ENCODE measurements at regions not wholly inside any gene's neighbourhood (a gene's known extent, or its start where the extent isn't known, plus 50 kb on each side); places are given as distances from the start of the nearest gene placed in this dataset.
"Not testable (repeated sequence)": the region's sequence is repeated elsewhere in the genome, so short reads cannot be mapped to it uniquely, and the experiment has no call there.

DNA sequence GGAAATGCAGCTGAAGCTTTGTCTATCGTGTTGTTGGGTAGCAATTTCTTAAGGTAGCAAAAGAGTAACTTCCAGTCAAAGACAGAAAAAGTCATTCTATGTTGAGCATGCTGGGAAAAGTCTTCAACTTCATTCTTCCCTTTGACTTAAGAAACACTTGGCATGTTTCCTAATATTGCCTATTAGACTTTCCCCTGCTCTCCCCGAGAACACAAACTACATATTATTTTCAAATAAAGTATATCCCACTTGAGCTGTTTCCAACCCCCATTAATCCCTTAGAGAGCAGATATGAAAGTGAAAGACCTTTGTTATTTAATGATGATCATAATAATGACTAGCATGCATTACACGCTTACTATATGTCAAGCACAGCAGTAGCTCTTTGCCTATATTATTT is 136.0 kb upstream of the SPOPL start:
- no peaks in the 10 kb centered on the region for H3K4me1 ChIP-seq (ENCODE audit: control insufficient read depth, insufficient read depth, low read length)
- no peak overlapping the region for H3K27ac ChIP-seq (ENCODE audit: low read length)
- H3K9me3 ChIP-seq (ENCODE audit: control insufficient read depth, insufficient read depth, low read length), result no peaks in the 10 kb centered on the region
- H3K27me3 ChIP-seq (ENCODE audit: control insufficient read depth, insufficient read depth, low read length), result no peaks in the 10 kb centered on the region
- WGBS (ENCODE audit: insufficient coverage, insufficient read length), result no CpG with 5 or more reads among the region's 3 CpGs
- H3K36me3 ChIP-seq (ENCODE audit: control insufficient read depth, insufficient read depth, low read length), result no peaks in the 10 kb centered on the region
- no peak for DNase-seq (ENCODE audit: low read depth, low spot score)
- H3K4me3 ChIP-seq (ENCODE audit: low read length), result no peak overlapping the region

DNA sequence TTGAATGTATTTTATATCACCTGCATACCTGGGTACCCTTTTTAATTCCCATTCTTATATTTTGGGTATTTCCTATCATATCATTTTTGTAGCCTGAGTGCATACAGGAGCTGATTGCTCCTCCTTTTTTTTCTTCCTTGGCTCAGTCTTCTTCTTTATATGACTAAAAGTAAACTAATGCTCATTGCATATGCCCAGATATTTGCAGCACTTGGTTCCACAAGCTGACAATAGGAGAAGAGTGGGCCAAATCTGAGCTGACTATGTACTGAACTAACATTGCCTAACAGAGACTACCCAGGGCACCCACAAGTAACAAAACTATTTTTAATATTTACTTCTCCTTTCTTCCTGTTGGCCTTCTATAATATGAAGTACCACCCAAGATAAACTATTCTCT is 131.7 kb upstream of the SPOPL start:
- DNase-seq (ENCODE audit: low read depth, low spot score), result no peak
- Histone ChIP-seq H3K27me3 (ENCODE audit: control insufficient read depth, insufficient read depth, low read length) (no peaks in the 10 kb centered on the region), H3K4me1 (ENCODE audit: control insufficient read depth, insufficient read depth, low read length) (no peaks in the 10 kb centered on the region), H3K4me3 (ENCODE audit: low read length) (no peak overlapping the region), H3K27ac (ENCODE audit: low read length) (no peak overlapping the region), H3K9me3 (ENCODE audit: control insufficient read depth, insufficient read depth, low read length) (no peaks in the 10 kb centered on the region), H3K36me3 (ENCODE audit: control insufficient read depth, insufficient read depth, low read length) (no peaks in the 10 kb centered on the region)

DNA sequence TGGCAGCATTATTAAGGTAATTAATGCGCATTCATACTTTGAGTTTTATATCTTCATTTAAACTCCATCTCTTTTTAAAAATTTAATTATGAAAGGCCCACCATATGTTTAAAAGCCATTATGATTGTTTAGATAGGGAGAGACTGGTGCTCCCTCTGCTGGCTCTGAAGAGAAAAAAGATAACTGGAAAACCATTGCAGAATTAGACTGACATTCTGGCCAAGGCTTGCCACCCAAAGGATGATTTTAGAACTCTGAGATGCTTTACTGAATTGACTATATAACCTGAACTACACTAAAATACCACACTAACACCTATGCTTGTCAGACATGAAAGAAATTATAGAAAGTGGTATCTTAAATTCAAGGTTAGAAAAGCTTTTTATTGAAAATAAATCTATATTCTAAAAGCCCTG is 127.6 kb upstream of the SPOPL start:
- peak; percentile 27 for DNase-seq (ENCODE audit: low read depth, low spot score)
- Histone ChIP-seq H3K27ac (ENCODE audit: low read length) (no peak overlapping the region), H3K36me3 (ENCODE audit: control insufficient read depth, insufficient read depth, low read length) (no peaks in the 10 kb centered on the region), H3K4me3 (ENCODE audit: low read length) (no peak overlapping the region), H3K4me1 (ENCODE audit: control insufficient read depth, insufficient read depth, low read length) (no peaks in the 10 kb centered on the region), H3K27me3 (ENCODE audit: control insufficient read depth, insufficient read depth, low read length) (no peaks in the 10 kb centered on the region), H3K9me3 (ENCODE audit: control insufficient read depth, insufficient read depth, low read length) (no peaks in the 10 kb centered on the region)
- WGBS (ENCODE audit: insufficient coverage, insufficient read length), result no CpG with 5 or more reads among the region's 1 CpG

DNA sequence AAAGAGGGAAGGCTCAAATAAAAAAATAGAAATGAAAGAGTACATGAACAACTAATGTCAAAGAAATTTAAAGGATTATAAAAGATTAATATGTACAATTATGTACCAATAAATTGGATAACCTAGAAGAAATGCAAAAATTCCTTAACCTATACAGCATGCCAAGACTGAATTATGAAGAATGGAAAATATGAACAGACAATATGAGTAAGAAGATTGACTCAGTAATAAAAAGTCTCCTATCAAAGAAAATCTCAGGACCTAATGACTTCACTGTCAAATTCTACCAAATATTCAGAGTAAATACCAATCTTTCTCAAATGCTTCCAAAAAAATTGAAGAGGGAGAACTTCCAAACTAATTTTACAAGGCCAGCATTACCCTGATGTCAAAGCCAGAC is 120.2 kb upstream of the SPOPL start:
- no peak for DNase-seq (ENCODE audit: low read depth, low spot score)
- no peak overlapping the region for H3K4me3 ChIP-seq (ENCODE audit: low read length)

DNA sequence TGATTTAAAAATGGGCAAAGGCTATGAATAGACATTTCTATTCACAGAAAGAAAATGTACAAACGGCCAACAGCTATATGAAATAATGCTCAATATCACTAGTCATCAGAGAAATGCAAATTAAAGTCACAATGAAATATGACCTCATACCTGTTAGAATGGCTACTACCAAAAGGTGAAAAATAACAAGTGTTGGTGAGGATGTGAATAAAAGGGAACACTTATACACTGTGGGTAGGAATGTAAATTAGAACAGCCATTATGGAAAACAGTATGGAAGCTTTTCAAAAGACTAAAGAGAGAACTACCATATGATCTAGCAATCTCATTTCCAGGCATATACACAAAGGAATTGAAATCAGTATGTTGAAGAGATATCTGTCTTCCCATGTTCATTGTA is 118.9 kb upstream of the SPOPL start:
- no peak for DNase-seq (ENCODE audit: low read depth, low spot score)
- Histone ChIP-seq H3K4me3 (ENCODE audit: low read length) (no peak overlapping the region), H3K4me1 (ENCODE audit: control insufficient read depth, insufficient read depth, low read length) (no peaks in the 10 kb centered on the region; the same call in 1 of the 2 replicates), H3K27me3 (ENCODE audit: control insufficient read depth, insufficient read depth, low read length) (no peaks in the 10 kb centered on the region), H3K27ac (ENCODE audit: low read length) (no peak overlapping the region), H3K36me3 (ENCODE audit: control insufficient read depth, insufficient read depth, low read length) (no peaks in the 10 kb centered on the region), H3K9me3 (ENCODE audit: control insufficient read depth, insufficient read depth, low read length) (no peaks in the 10 kb centered on the region)
- WGBS (ENCODE audit: insufficient coverage, insufficient read length), result no CpG with 5 or more reads among the region's 1 CpG

More for the DNA sequence above, 120.2 kb upstream of the SPOPL start:
- no peaks in the 10 kb centered on the region; the same call in 1 of the 2 replicates for H3K4me1 ChIP-seq (ENCODE audit: control insufficient read depth, insufficient read depth, low read length)
- H3K27me3 ChIP-seq (ENCODE audit: control insufficient read depth, insufficient read depth, low read length), result no peaks in the 10 kb centered on the region
- H3K36me3 ChIP-seq (ENCODE audit: control insufficient read depth, insufficient read depth, low read length), result no peaks in the 10 kb centered on the region
- no peaks in the 10 kb centered on the region for H3K9me3 ChIP-seq (ENCODE audit: control insufficient read depth, insufficient read depth, low read length)
- no peak overlapping the region for H3K27ac ChIP-seq (ENCODE audit: low read length)

DNA sequence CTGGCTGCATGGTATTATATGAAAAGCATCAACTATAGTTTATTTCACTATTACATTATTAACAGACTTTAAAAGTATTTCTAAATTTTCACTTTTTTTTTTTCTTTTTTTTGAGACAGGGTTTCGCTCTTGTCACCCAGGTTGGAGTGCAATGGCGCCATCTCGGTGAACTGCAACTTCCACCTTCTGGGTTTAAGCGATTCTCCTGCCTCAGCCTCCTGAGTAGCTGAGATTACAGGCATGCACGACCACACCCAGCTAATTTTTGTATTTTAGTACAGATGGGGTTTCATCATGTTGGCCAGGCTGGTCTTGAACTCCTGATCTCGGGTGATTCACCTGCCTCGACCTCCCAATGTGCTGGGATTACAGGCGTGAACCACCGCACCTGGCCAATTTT is 115.4 kb upstream of the SPOPL start:
- H3K27me3 ChIP-seq (ENCODE audit: control insufficient read depth, insufficient read depth, low read length); H3K36me3 ChIP-seq (ENCODE audit: control insufficient read depth, insufficient read depth, low read length); H3K9me3 ChIP-seq (ENCODE audit: control insufficient read depth, insufficient read depth, low read length); H3K4me1 ChIP-seq (ENCODE audit: control insufficient read depth, insufficient read depth, low read length); DNase-seq (ENCODE audit: low read depth, low spot score); H3K4me3 ChIP-seq (ENCODE audit: low read length); H3K27ac ChIP-seq (ENCODE audit: low read length): not testable (repeated sequence)
- WGBS (ENCODE audit: insufficient coverage, insufficient read length), result no CpG with 5 or more reads among the region's 9 CpGs

DNA sequence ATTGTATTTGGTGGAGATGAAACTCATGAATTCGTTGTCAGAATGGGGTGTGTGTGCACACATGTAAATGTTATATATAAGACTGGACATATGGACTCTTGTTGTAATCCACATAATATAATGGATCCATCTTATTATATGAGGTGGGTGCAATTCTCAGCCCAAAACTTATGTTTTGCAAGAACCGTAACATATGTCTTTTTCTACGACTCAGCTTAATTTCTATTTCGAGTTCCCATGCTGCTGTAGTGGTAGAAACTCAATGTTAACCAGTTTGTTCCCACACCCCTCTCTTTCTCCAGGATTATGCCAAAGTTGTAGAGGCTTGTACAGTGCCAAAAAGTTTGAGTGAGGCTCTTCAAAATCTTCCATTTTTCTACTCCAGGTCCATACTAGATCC is 112.5 kb upstream of the SPOPL start:
- Histone ChIP-seq H3K4me3 (ENCODE audit: low read length) (no peak overlapping the region), H3K27me3 (ENCODE audit: control insufficient read depth, insufficient read depth, low read length) (no peaks in the 10 kb centered on the region), H3K4me1 (ENCODE audit: control insufficient read depth, insufficient read depth, low read length) (no peaks in the 10 kb centered on the region), H3K9me3 (ENCODE audit: control insufficient read depth, insufficient read depth, low read length) (no peaks in the 10 kb centered on the region), H3K27ac (ENCODE audit: low read length) (no peak overlapping the region), H3K36me3 (ENCODE audit: control insufficient read depth, insufficient read depth, low read length) (no peaks in the 10 kb centered on the region)
- DNase-seq (ENCODE audit: low read depth, low spot score), result no peak
- WGBS (ENCODE audit: insufficient coverage, insufficient read length), result no CpG with 5 or more reads among the region's 4 CpGs

DNA sequence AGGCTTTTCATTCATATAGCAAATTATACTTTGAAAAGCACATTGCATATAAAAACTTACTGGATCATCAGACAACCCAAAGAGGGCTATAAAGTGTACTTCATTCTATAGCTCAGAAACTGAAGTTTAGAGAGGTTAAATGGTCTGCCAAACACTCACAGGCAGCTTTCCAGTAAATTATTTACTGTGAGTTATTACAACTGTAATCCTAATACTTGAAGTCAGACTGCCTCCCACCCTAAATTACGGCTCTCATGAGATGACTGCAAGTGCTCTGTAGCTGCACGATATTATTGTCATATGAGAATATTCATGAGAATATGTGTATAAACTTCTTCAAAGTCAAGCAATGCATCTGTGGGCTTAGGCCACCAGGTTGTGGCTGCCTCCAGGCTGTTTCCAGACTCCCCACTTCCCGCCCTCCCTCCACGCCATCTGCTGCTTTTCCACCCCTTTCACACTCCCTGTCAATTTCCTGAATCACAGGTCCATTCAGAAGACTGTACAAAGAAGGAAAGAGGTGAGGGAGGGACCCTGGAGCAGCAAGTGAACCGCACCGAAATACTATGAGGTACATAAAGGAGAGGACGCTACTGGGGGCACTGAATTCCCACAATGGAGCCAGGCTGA is 111.1 kb upstream of the SPOPL start:
- Histone ChIP-seq H3K36me3 (ENCODE audit: control insufficient read depth, insufficient read depth, low read length) (no peaks in the 10 kb centered on the region), H3K27me3 (ENCODE audit: control insufficient read depth, insufficient read depth, low read length) (no peaks in the 10 kb centered on the region), H3K27ac (ENCODE audit: low read length) (no peak overlapping the region), H3K4me1 (ENCODE audit: control insufficient read depth, insufficient read depth, low read length) (no peaks in the 10 kb centered on the region), H3K9me3 (ENCODE audit: control insufficient read depth, insufficient read depth, low read length) (no peaks in the 10 kb centered on the region), H3K4me3 (ENCODE audit: low read length) (no peak overlapping the region)
- no peak for DNase-seq (ENCODE audit: low read depth, low spot score)
- WGBS (ENCODE audit: insufficient coverage, insufficient read length), result no CpG with 5 or more reads among the region's 7 CpGs

DNA sequence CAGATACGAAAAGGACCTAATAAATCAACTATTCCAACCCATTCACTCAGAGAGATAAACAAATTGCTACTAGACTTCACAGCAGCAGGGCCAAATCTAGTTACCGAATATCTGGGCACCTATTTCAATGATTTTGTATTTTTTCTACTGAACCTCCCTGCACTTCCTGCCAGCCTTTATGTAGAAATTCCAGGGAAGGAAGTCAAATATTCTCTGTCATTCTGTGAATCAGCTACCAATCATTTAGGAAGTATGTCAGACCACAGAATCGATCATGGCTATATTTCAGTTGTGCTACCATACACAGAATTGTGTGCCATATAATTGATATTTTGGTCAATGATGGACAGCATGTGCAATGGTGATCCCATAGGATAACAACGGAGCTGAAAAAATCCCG is 109.6 kb upstream of the SPOPL start:
- H3K27ac ChIP-seq (ENCODE audit: low read length), result no peak overlapping the region
- no peak for DNase-seq (ENCODE audit: low read depth, low spot score)
- no CpG with 5 or more reads among the region's 5 CpGs for WGBS (ENCODE audit: insufficient coverage, insufficient read length)
- H3K27me3 ChIP-seq (ENCODE audit: control insufficient read depth, insufficient read depth, low read length), result no peaks in the 10 kb centered on the region
- no peaks in the 10 kb centered on the region for H3K36me3 ChIP-seq (ENCODE audit: control insufficient read depth, insufficient read depth, low read length)
- H3K4me1 ChIP-seq (ENCODE audit: control insufficient read depth, insufficient read depth, low read length), result no peaks in the 10 kb centered on the region
- no peak overlapping the region for H3K4me3 ChIP-seq (ENCODE audit: low read length)
- H3K9me3 ChIP-seq (ENCODE audit: control insufficient read depth, insufficient read depth, low read length), result no peaks in the 10 kb centered on the region

DNA sequence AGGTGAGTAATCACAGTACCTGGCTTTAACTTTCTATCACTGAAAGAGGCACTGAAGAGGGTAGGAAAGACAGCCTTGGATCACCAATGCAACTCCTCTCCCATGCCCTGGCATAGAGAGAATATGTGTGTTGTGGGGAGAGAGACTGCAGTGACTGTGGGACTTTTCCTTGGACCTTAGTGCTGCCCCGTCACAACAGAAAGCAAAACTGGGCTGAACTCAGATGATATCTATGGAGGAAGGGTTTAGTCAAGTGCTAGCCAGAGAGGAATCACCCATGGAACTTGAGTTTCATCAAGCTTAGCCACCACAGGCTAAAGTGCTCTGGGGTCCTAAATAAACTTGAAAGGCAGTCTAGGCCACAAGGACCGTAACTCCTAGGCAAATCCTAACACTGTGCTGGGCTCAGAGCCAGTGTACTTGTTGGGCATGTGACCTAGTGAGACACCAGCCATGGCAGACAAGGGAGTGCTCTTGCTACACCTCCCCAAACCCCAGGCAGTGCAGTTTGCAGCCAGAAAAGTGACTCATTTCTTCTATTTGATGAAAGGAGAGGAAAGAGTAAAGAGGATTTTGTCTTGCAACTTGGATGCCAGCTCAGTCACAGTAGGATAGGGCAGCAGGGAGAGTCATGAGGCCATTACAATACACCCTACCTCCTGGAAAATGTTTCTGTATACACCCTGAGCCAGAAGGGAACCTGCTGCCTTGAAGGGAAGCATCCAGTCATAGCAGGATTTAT is 105.8 kb upstream of the SPOPL start:
- Histone ChIP-seq H3K27ac (ENCODE audit: low read length) (no peak overlapping the region), H3K36me3 (ENCODE audit: control insufficient read depth, insufficient read depth, low read length) (no peaks in the 10 kb centered on the region)
- no CpG with 5 or more reads among the region's 2 CpGs for WGBS (ENCODE audit: insufficient coverage, insufficient read length)

DNA sequence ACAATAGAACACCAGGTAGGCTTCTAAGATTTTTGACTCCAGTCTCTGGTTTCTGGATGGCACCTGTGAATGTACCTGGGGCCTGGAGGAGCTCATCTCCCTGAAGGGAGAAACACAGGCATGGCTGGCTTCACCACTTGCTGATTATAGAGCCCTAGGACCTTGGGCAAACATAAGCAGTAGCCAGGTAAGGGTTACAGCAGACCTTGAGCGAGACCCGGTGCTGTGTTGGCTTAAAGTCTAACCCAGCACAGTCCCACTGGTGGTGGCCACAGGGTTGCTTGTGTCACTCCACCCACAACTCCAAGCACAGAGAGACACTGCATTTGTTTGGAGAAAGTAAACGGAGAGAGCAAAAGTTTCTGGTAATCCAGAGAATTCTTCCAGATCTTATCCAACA is 104.7 kb upstream of the SPOPL start:
- Histone ChIP-seq H3K36me3 (ENCODE audit: control insufficient read depth, insufficient read depth, low read length) (no peaks in the 10 kb centered on the region), H3K4me3 (ENCODE audit: low read length) (no peak overlapping the region), H3K27me3 (ENCODE audit: control insufficient read depth, insufficient read depth, low read length) (no peaks in the 10 kb centered on the region), H3K4me1 (ENCODE audit: control insufficient read depth, insufficient read depth, low read length) (no peaks in the 10 kb centered on the region), H3K9me3 (ENCODE audit: control insufficient read depth, insufficient read depth, low read length) (no peaks in the 10 kb centered on the region), H3K27ac (ENCODE audit: low read length) (no peak overlapping the region)
- DNase-seq (ENCODE audit: low read depth, low spot score), result no peak
- WGBS (ENCODE audit: insufficient coverage, insufficient read length), result no CpG with 5 or more reads among the region's 3 CpGs

More for the DNA sequence above, 105.8 kb upstream of the SPOPL start:
- Histone ChIP-seq H3K27me3 (ENCODE audit: control insufficient read depth, insufficient read depth, low read length) (no peaks in the 10 kb centered on the region), H3K4me3 (ENCODE audit: low read length) (no peak overlapping the region), H3K9me3 (ENCODE audit: control insufficient read depth, insufficient read depth, low read length) (no peaks in the 10 kb centered on the region), H3K4me1 (ENCODE audit: control insufficient read depth, insufficient read depth, low read length) (no peaks in the 10 kb centered on the region)
- DNase-seq (ENCODE audit: low read depth, low spot score), result no peak
